H1 (cell line): ENCODE measurements at regions not wholly inside any gene's neighbourhood (a gene's known extent, or its start where the extent isn't known, plus 50 kb on each side); places are given as distances from the start of the nearest gene placed in this dataset.

ENCODE experiments used
- CTCF ChIA-PET: fragments of 300-600 bp; sonication (Branson Sonifier 250); formaldehyde crosslinking; loops from one replicate; lab custom pipeline; 2021; ENCODE audit not compliant: partially characterized antibody; lab: Charles Lee
- POLR2A ChIA-PET: fragments of 300-600 bp; sonication (Branson Sonifier 250); formaldehyde crosslinking; loops from one replicate; lab custom pipeline; 2021; ENCODE audit warnings: inconsistent platforms; ENCODE audit not compliant: partially characterized antibody; lab: Charles Lee
- DNase-seq, 2 experiments: peaks; one replicate each; pipeline versions ENCODE4 v3.0.0 to v3.0.0-alpha.2; 2010 to 2022; ENCODE audit warnings: low spot score in 2 of 2, low read depth in 1 of 2, mixed read lengths in 1 of 2
- FAIRE-seq: peaks from 2 replicates; lab custom pipeline; 2011; peaks lifted over from hg19 to GRCh38; lab: Jason Lieb, UNC
- H2AFZ ChIP-seq: 2 replicates; pipeline ENCODE4 v1.8.1; 2012; ENCODE audit warnings: low read length, inconsistent platforms
- H2AK5ac ChIP-seq: 2 replicates; pipeline ENCODE4 v1.6.1; 2013; ENCODE audit warnings: low read depth, low read length
- H2BK120ac ChIP-seq: replicated peaks from 2 replicates; pipeline ENCODE3; 2013; ENCODE audit warnings: low read depth, low read length, inconsistent platforms
- H2BK12ac ChIP-seq: 2 replicates; pipeline ENCODE4 v1.6.1; 2013; ENCODE audit warnings: low read depth, low read length
- H2BK15ac ChIP-seq: 2 replicates; pipeline ENCODE4 v1.6.1; 2013; ENCODE audit warnings: low read length
- H2BK20ac ChIP-seq: 2 replicates; pipeline ENCODE4 v1.6.1; 2013; ENCODE audit warnings: low read length
- H2BK5ac ChIP-seq: 2 replicates; pipeline ENCODE4 v1.6.1; 2013; ENCODE audit warnings: low read depth, low read length
- H3K14ac ChIP-seq: 2 replicates; pipeline ENCODE4 v1.6.1; 2013; ENCODE audit warnings: inconsistent platforms; ENCODE audit not compliant: insufficient read length
- H3K18ac ChIP-seq: 2 replicates; pipeline ENCODE4 v1.6.1; 2013; ENCODE audit warnings: low read length; ENCODE audit errors: extremely low read depth
- H3K23ac ChIP-seq: 2 replicates; pipeline ENCODE4 v1.6.1; 2013; ENCODE audit warnings: inconsistent platforms; ENCODE audit not compliant: insufficient read length
- H3K23me2 ChIP-seq: 2 replicates; pipeline ENCODE4 v1.6.1; 2013; ENCODE audit warnings: low read depth, low read length
- H3K27ac ChIP-seq: 2 replicates; pipeline ENCODE4 v1.6.1; 2011; ENCODE audit warnings: low read depth, low read length, inconsistent platforms
- H3K27me3 ChIP-seq, 4 experiments: replicated peaks in 1 of 4; 1 replicate in 1 of 4; 2 replicates in 3 of 4; pipeline versions ENCODE4 v1.6.1 to v1.8.1; 2011 to 2013; ENCODE audit warnings: low read length in 3 of 4, mild to moderate bottlenecking in 3 of 4, inconsistent platforms in 2 of 4, mixed read lengths in 2 of 4, moderate library complexity in 1 of 4; ENCODE audit not compliant: control insufficient read depth in 3 of 4, insufficient read depth in 3 of 4; ENCODE audit errors: extremely low read depth in 1 of 4
- H3K36me3 ChIP-seq, 4 experiments: 2 replicates each; pipeline versions ENCODE4 v1.6.1 to v1.8.1; 2011 to 2013; ENCODE audit warnings: mild to moderate bottlenecking in 4 of 4, low read length in 3 of 4, moderate library complexity in 2 of 4, control low read depth in 1 of 4, inconsistent platforms in 1 of 4; ENCODE audit not compliant: insufficient read depth in 4 of 4, control insufficient read depth in 2 of 4
- H3K4ac ChIP-seq: replicated peaks from 2 replicates; pipeline ENCODE3; 2013; ENCODE audit warnings: low read length, low read depth, mixed read lengths, inconsistent platforms; ENCODE audit not compliant: insufficient read length
- H3K4me1 ChIP-seq, 4 experiments: replicated peaks in 1 of 4; 1 replicate in 1 of 4; 2 replicates in 3 of 4; pipeline versions ENCODE4 v1.6.1 to v1.8.1; 2011 to 2013; ENCODE audit warnings: low read length in 3 of 4, inconsistent platforms in 2 of 4, mixed read lengths in 1 of 4; ENCODE audit not compliant: insufficient read depth in 4 of 4, control insufficient read depth in 3 of 4
- H3K4me2 ChIP-seq, 2 experiments: 2 replicates each; pipeline versions ENCODE4 v1.6.1 to v1.8.1; 2011 to 2013; ENCODE audit warnings: low read depth in 2 of 2, low read length in 2 of 2, control low read depth in 1 of 2, inconsistent platforms in 1 of 2, mild to moderate bottlenecking in 1 of 2; ENCODE audit not compliant: insufficient read depth in 1 of 2
- H3K4me3 ChIP-seq, 4 experiments: fragments of 200-600, 300-600 bp in 1 of 4; sonication (generic), shearing (Covaris generic), sonication (Bioruptor Twin) in 1 of 4; 2 replicates each; pipeline versions ENCODE4 v1.5.1 to v1.8.1; 2011 to 2016; ENCODE audit warnings: low read length in 4 of 4, low read depth in 3 of 4, control low read depth in 2 of 4, inconsistent platforms in 2 of 4, mild to moderate bottlenecking in 2 of 4, mixed read lengths in 1 of 4, moderate library complexity in 1 of 4; ENCODE audit not compliant: insufficient read depth in 2 of 4; ENCODE audit errors: extremely low read depth in 1 of 4
- H3K56ac ChIP-seq: replicated peaks from 2 replicates; pipeline ENCODE3; 2013; ENCODE audit warnings: low read depth, mild to moderate bottlenecking, mixed read lengths, low read length, inconsistent platforms; ENCODE audit not compliant: insufficient read length
- H3K79me1 ChIP-seq: 2 replicates; pipeline ENCODE4 v1.6.1; 2013; ENCODE audit warnings: low read depth, low read length, control low read depth
- H3K79me2 ChIP-seq, 2 experiments: 2 replicates each; pipeline versions ENCODE4 v1.6.1 to v1.8.1; 2012 to 2013; ENCODE audit warnings: low read length in 2 of 2, mild to moderate bottlenecking in 2 of 2, inconsistent platforms in 1 of 2; ENCODE audit not compliant: insufficient read depth in 2 of 2, control insufficient read depth in 1 of 2
- H3K9ac ChIP-seq, 4 experiments: replicated peaks in 1 of 4; 1 replicate in 1 of 4; 2 replicates in 3 of 4; pipeline versions ENCODE4 v1.6.1 to v1.8.1; 2011 to 2013; ENCODE audit warnings: low read depth in 3 of 4, low read length in 3 of 4, control low read depth in 2 of 4, mild to moderate bottlenecking in 2 of 4, moderate library complexity in 2 of 4, inconsistent platforms in 1 of 4; ENCODE audit errors: extremely low read depth in 1 of 4
- H3K9me3 ChIP-seq, 2 experiments: 2 replicates each; pipeline versions ENCODE4 v1.6.1 to v1.8.1; 2012 to 2013; ENCODE audit warnings: mild to moderate bottlenecking in 2 of 2, moderate library complexity in 2 of 2, control low read depth in 1 of 2, inconsistent platforms in 1 of 2, low read depth in 1 of 2, low read length in 1 of 2, mixed read lengths in 1 of 2; ENCODE audit not compliant: insufficient read depth in 2 of 2
- H4K20me1 ChIP-seq, 2 experiments: replicated peaks in 1 of 2; 2 replicates each; pipeline versions ENCODE3 to v1.8.1; 2011 to 2013; ENCODE audit warnings: inconsistent platforms in 2 of 2, low read length in 2 of 2, mild to moderate bottlenecking in 1 of 2; ENCODE audit not compliant: insufficient read depth in 2 of 2, control insufficient read depth in 1 of 2
- H4K5ac ChIP-seq: 2 replicates; pipeline ENCODE4 v1.6.1; 2013; ENCODE audit warnings: low read length, low read depth, mixed read lengths, inconsistent platforms; ENCODE audit not compliant: insufficient read length
- H4K8ac ChIP-seq: 2 replicates; pipeline ENCODE4 v1.8.0; 2013; ENCODE audit warnings: mild to moderate bottlenecking, moderate library complexity, low read length, inconsistent platforms; ENCODE audit not compliant: insufficient read depth; ENCODE audit errors: extremely low read depth
- H4K91ac ChIP-seq: replicated peaks from 2 replicates; pipeline ENCODE3; 2013; ENCODE audit warnings: low read length, mixed read lengths, inconsistent platforms; ENCODE audit not compliant: insufficient read length
- KDM5A ChIP-seq: fragments of 200-600 bp; IDR thresholded peaks from 2 replicates; pipeline ENCODE4 v1.7.1; 2012; ENCODE audit warnings: mild to moderate bottlenecking, low read length, inconsistent platforms, mixed read lengths
- TAF1 ChIP-seq: IDR thresholded peaks from 2 replicates; pipeline ENCODE4 v1.6.1; 2011; ENCODE audit warnings: mild to moderate bottlenecking, low read depth, low read length
- TEAD4 ChIP-seq: IDR thresholded peaks from 2 replicates; pipeline ENCODE4 v1.6.1; 2012; ENCODE audit warnings: low read depth, low read length, inconsistent platforms, mixed read lengths
- WGBS, 2 experiments: shearing (Covaris generic) in 1 of 2; methylation state at CpG; one replicate each; pipeline versions ENCODE4 v1.1.6 to v1.1.7; 2013 to 2015; ENCODE audit warnings: low lambda C conversion rate in 2 of 2, mixed read lengths in 2 of 2, inconsistent platforms in 1 of 2, low coverage in 1 of 2, missing lambda C conversion rate in 1 of 2; ENCODE audit not compliant: insufficient replicate concordance in 2 of 2, insufficient coverage in 1 of 2, insufficient read length in 1 of 2; ENCODE audit errors: extremely low coverage in 1 of 2, missing lambda C conversion rate in 1 of 2; 5-methylcytosine and 5-hydroxymethylcytosine counted together

GRCh38 chr11:28461338-28461737 lies 353.1 kb downstream of the METTL15 start:
- Histone ChIP-seq H3K9me3 (no peaks in the 10 kb centered on the region), H3K79me1 (no peaks in the 10 kb centered on the region), H2BK12ac (no peak overlapping the region), H3K23me2 (no peaks in the 10 kb centered on the region), H3K4me3 (no peak overlapping the region), H4K8ac (no peak overlapping the region), H2BK15ac (no peak overlapping the region), H3K9ac (no peak overlapping the region), H3K79me2 (no peaks in the 10 kb centered on the region), H2AK5ac (no peak overlapping the region), H4K91ac (no peak overlapping the region), H3K36me3 (no peaks in the 10 kb centered on the region), H4K20me1 (no peaks in the 10 kb centered on the region), H2BK20ac (no peak overlapping the region), H3K27ac (no peak overlapping the region), H3K18ac (no peak overlapping the region), H4K5ac (no peak overlapping the region), H2BK5ac (no peak overlapping the region), H2AFZ (no peak overlapping the region), H3K4ac (no peak overlapping the region), H3K23ac (no peak overlapping the region), H3K14ac (no peak overlapping the region), H3K4me2 (no peak overlapping the region), H2BK120ac (no peak overlapping the region), H3K56ac (no peak overlapping the region), H3K27me3 (no peaks in the 10 kb centered on the region), H3K4me1 (no peaks in the 10 kb centered on the region)
- CTCF ChIA-PET: no interaction called here
- WGBS, 2 experiments: 86% methylated on average over 1 of the region's 1 CpG; no CpG with 5 or more reads in 1 of the 2 experiments
- POLR2A ChIA-PET: no interaction called here
- TF ChIP-seq TAF1 (no peak), KDM5A (no peak), TEAD4 (no peak)
- no peak for FAIRE-seq
- no peak for DNase-seq
